ENCODE measurements at regions not wholly inside any gene's neighbourhood (a gene's known extent, or its start where the extent isn't known, plus 50 kb on each side); places are given as distances from the start of the nearest gene placed in this dataset.

- CTCF ChIA-PET = no interaction called here
Measured at GRCh38 chr2:41913921-41914609, 133.8 kb upstream of the PKDCC start.

GRCh38 chr2:41914936-41915335, 132.9 kb upstream of the PKDCC start:
- H3K4me1 Mint-ChIP-seq = no peaks in the 10 kb centered on the region
- no peak for DNase-seq
- no peak overlapping the region for H3K4me3 Mint-ChIP-seq
- ChIA-PET POLR2A (no interaction called here), CTCF (interaction anchor here (0.6 kb wide), 1 partner anchor 9 kb away, joined by 3 read pairs; no protein-coding TSS in a partner anchor)
- no peak overlapping the region for H3K27ac Mint-ChIP-seq
- no peaks in the 10 kb centered on the region for H3K9me3 Mint-ChIP-seq
- no peaks in the 10 kb centered on the region for H3K36me3 Mint-ChIP-seq (ENCODE audit: low read depth)
- peaks cover 7% of the 10 kb centered on the region for H3K27me3 Mint-ChIP-seq

More at GRCh38 chr2:41913921-41914609, 133.8 kb upstream of the PKDCC start:
- POLR2A ChIA-PET = no interaction called here
- no peak for DNase-seq
- Mint-ChIP-seq H3K4me3 (no peak overlapping the region), H3K27ac (no peak overlapping the region), H3K36me3 (ENCODE audit: low read depth) (no peaks in the 10 kb centered on the region), H3K4me1 (no peaks in the 10 kb centered on the region), H3K9me3 (no peaks in the 10 kb centered on the region), H3K27me3 (peaks cover 10% of the 10 kb centered on the region)

- ChIA-PET CTCF (no interaction called here), POLR2A (no interaction called here)
- H3K4me3 Mint-ChIP-seq = no peak overlapping the region
- H3K9me3 Mint-ChIP-seq = no peaks in the 10 kb centered on the region
- H3K36me3 Mint-ChIP-seq (ENCODE audit: low read depth) = no peaks in the 10 kb centered on the region
- no peaks in the 10 kb centered on the region for H3K4me1 Mint-ChIP-seq
- no peak for DNase-seq
- peaks cover 4% of the 10 kb centered on the region for H3K27me3 Mint-ChIP-seq
- no peak overlapping the region for H3K27ac Mint-ChIP-seq
Measured at GRCh38 chr2:41916177-41916576, 131.6 kb upstream of the PKDCC start.

- Mint-ChIP-seq H3K27me3 (peaks cover 3% of the 10 kb centered on the region), H3K4me1 (no peaks in the 10 kb centered on the region), H3K9me3 (no peaks in the 10 kb centered on the region), H3K27ac (no peak overlapping the region), H3K4me3 (no peak overlapping the region), H3K36me3 (ENCODE audit: low read depth) (no peaks in the 10 kb centered on the region)
- ChIA-PET POLR2A (no interaction called here), CTCF (no interaction called here)
- DNase-seq = no peak
Measured at GRCh38 chr2:41917587-41917986, 130.2 kb upstream of the PKDCC start.

- H3K4me3 Mint-ChIP-seq = no peak overlapping the region
- POLR2A ChIA-PET = no interaction called here
- CTCF ChIA-PET = no interaction called here
- H3K4me1 Mint-ChIP-seq = no peaks in the 10 kb centered on the region
- DNase-seq = no peak
- no peak overlapping the region for H3K27ac Mint-ChIP-seq
- peaks cover 3% of the 10 kb centered on the region for H3K27me3 Mint-ChIP-seq
- H3K9me3 Mint-ChIP-seq = no peaks in the 10 kb centered on the region
- no peaks in the 10 kb centered on the region for H3K36me3 Mint-ChIP-seq (ENCODE audit: low read depth)
Measured at GRCh38 chr2:41919135-41919534, 128.7 kb upstream of the PKDCC start.

- peaks cover 3% of the 10 kb centered on the region for H3K27me3 Mint-ChIP-seq
- no peak overlapping the region for H3K27ac Mint-ChIP-seq
- peaks cover under 1% of the 10 kb centered on the region for H3K9me3 Mint-ChIP-seq
- DNase-seq = no peak
- no peak overlapping the region for H3K4me3 Mint-ChIP-seq
- POLR2A ChIA-PET = no interaction called here
- no peaks in the 10 kb centered on the region for H3K4me1 Mint-ChIP-seq
- no peaks in the 10 kb centered on the region for H3K36me3 Mint-ChIP-seq (ENCODE audit: low read depth)
- CTCF ChIA-PET = no interaction called here
Measured at GRCh38 chr2:41920181-41920580, 127.6 kb upstream of the PKDCC start.

- H3K36me3 Mint-ChIP-seq (ENCODE audit: low read depth) = no peaks in the 10 kb centered on the region
- no peak overlapping the region for H3K4me3 Mint-ChIP-seq
- CTCF ChIA-PET = no interaction called here
- H3K27me3 Mint-ChIP-seq = peaks cover 3% of the 10 kb centered on the region
- DNase-seq = no peak
- POLR2A ChIA-PET = no interaction called here
- H3K4me1 Mint-ChIP-seq = no peaks in the 10 kb centered on the region
- H3K27ac Mint-ChIP-seq = no peak overlapping the region
- peaks cover 5% of the 10 kb centered on the region for H3K9me3 Mint-ChIP-seq
Measured at GRCh38 chr2:41920812-41921211, 127.0 kb upstream of the PKDCC start.

- CTCF ChIA-PET = interaction anchor here (0.9 kb wide), 1 partner anchor 25 kb away, joined by 3 read pairs; no protein-coding TSS in a partner anchor
- Mint-ChIP-seq H3K4me3 (no peak overlapping the region), H3K27ac (no peak overlapping the region), H3K4me1 (no peaks in the 10 kb centered on the region), H3K36me3 (ENCODE audit: low read depth) (no peaks in the 10 kb centered on the region), H3K9me3 (peaks cover 10% of the 10 kb centered on the region), H3K27me3 (no peaks in the 10 kb centered on the region)
- POLR2A ChIA-PET = no interaction called here
- no peak for DNase-seq
Measured at GRCh38 chr2:41922177-41922576, 125.6 kb upstream of the PKDCC start.

- no peak overlapping the region for H3K4me3 Mint-ChIP-seq
- POLR2A ChIA-PET = no interaction called here
Measured at GRCh38 chr2:41923156-41923786, 124.5 kb upstream of the PKDCC start.

GRCh38 chr2:41924024-41924423, 123.8 kb upstream of the PKDCC start:
- ChIA-PET POLR2A (no interaction called here), CTCF (no interaction called here)
- Mint-ChIP-seq H3K27ac (no peak overlapping the region), H3K36me3 (ENCODE audit: low read depth) (no peaks in the 10 kb centered on the region), H3K4me3 (no peak overlapping the region), H3K9me3 (peaks cover 10% of the 10 kb centered on the region), H3K27me3 (no peaks in the 10 kb centered on the region), H3K4me1 (no peaks in the 10 kb centered on the region)
- no peak for DNase-seq

More at GRCh38 chr2:41923156-41923786, 124.5 kb upstream of the PKDCC start:
- no peak for DNase-seq
- Mint-ChIP-seq H3K27me3 (no peaks in the 10 kb centered on the region), H3K27ac (no peak overlapping the region), H3K4me1 (no peaks in the 10 kb centered on the region), H3K9me3 (peaks cover 10% of the 10 kb centered on the region), H3K36me3 (ENCODE audit: low read depth) (no peaks in the 10 kb centered on the region)
- CTCF ChIA-PET = interaction anchor here (0.9 kb wide), 1 partner anchor 26 kb away, joined by 3 read pairs; no protein-coding TSS in a partner anchor

- CTCF ChIA-PET = interaction anchor here (0.6 kb wide), 1 partner anchor 12 kb away, joined by 3 read pairs; no protein-coding TSS in a partner anchor
- no peak overlapping the region for H3K27ac Mint-ChIP-seq
- H3K27me3 Mint-ChIP-seq = no peaks in the 10 kb centered on the region
Measured at GRCh38 chr2:41924709-41925408, 123.0 kb upstream of the PKDCC start.

GRCh38 chr2:41925712-41926111, 122.1 kb upstream of the PKDCC start:
- DNase-seq = no peak
- ChIA-PET POLR2A (no interaction called here), CTCF (interaction anchor here (0.6 kb wide), 1 partner anchor 12 kb away, joined by 3 read pairs; no protein-coding TSS in a partner anchor)
- Mint-ChIP-seq H3K4me1 (no peaks in the 10 kb centered on the region), H3K9me3 (peaks cover 10% of the 10 kb centered on the region), H3K4me3 (no peak overlapping the region), H3K27ac (no peak overlapping the region), H3K36me3 (ENCODE audit: low read depth) (no peaks in the 10 kb centered on the region), H3K27me3 (no peaks in the 10 kb centered on the region)

More at GRCh38 chr2:41924709-41925408, 123.0 kb upstream of the PKDCC start:
- POLR2A ChIA-PET = no interaction called here
- no peaks in the 10 kb centered on the region for H3K36me3 Mint-ChIP-seq (ENCODE audit: low read depth)
- no peaks in the 10 kb centered on the region for H3K4me1 Mint-ChIP-seq
- H3K4me3 Mint-ChIP-seq = no peak overlapping the region
- H3K9me3 Mint-ChIP-seq = peaks cover 10% of the 10 kb centered on the region
- no peak for DNase-seq
